Endothelial cell of umbilical vein (primary cell): ENCODE measurements at regions not wholly inside any gene's neighbourhood (a gene's known extent, or its start where the extent isn't known, plus 50 kb on each side); places are given as distances from the start of the nearest gene placed in this dataset.

Source experiments
- BruUV-seq: library from RNA; stranded (reverse); fragments of 400-500 nt; replicated peaks from 2 replicates; lab custom pipeline; 2021; lab: Mats Ljungman, UMichigan
- CTCF ChIA-PET: fragments of 300-600, 350-600 bp; sonication (Branson Sonifier 250); formaldehyde crosslinking; loops from one replicate; lab custom pipeline; 2021; ENCODE audit warnings: antibody characterized with exemption, inconsistent platforms; lab: Charles Lee
- POLR2A ChIA-PET: fragments of 300-600, 350-600 bp; sonication (Branson Sonifier 250); formaldehyde crosslinking; loops from one replicate; lab custom pipeline; 2021; ENCODE audit warnings: antibody characterized with exemption, inconsistent platforms; lab: Charles Lee
- DNase-seq: peaks from one replicate; pipeline ENCODE4 v3.0.0-alpha.2; 2011; ENCODE audit warnings: low read depth, low spot score
- FAIRE-seq: peaks from 2 replicates; lab custom pipeline; 2011; peaks lifted over from hg19 to GRCh38; lab: Jason Lieb, UNC
- H2AFZ ChIP-seq: 2 replicates; pipeline ENCODE4 v1.6.0; 2012; ENCODE audit warnings: low read depth, low read length, control low read depth, inconsistent platforms
- H3K27ac ChIP-seq: 2 replicates; pipeline ENCODE4 v1.5.1; 2011; ENCODE audit warnings: low read depth, mild to moderate bottlenecking, control low read depth, low read length, moderate library complexity; ENCODE audit not compliant: insufficient read depth
- H3K27me3 ChIP-seq, 2 experiments: 2 replicates each; pipeline versions ENCODE4 v1.6.0 to v1.6.1; 2011; ENCODE audit warnings: low read length in 2 of 2, mixed read lengths in 1 of 2; ENCODE audit not compliant: control insufficient read depth in 2 of 2, insufficient read depth in 2 of 2
- H3K36me3 ChIP-seq, 2 experiments: 2 replicates in 1 of 2; 3 replicates in 1 of 2; pipeline ENCODE4 v1.5.1; 2011; ENCODE audit warnings: low read length in 2 of 2, mild to moderate bottlenecking in 1 of 2, moderate library complexity in 1 of 2; ENCODE audit not compliant: control insufficient read depth in 2 of 2, insufficient read depth in 2 of 2; ENCODE audit errors: extremely low read depth in 1 of 2
- H3K4me1 ChIP-seq: 3 replicates; pipeline ENCODE4 v1.5.1; 2011; ENCODE audit warnings: mild to moderate bottlenecking, low read length; ENCODE audit not compliant: control insufficient read depth, insufficient read depth; ENCODE audit errors: extremely low read depth
- H3K4me2 ChIP-seq: 2 replicates; pipeline ENCODE4 v1.6.1; 2011; ENCODE audit warnings: low read length, control low read depth, mixed read lengths; ENCODE audit not compliant: insufficient read depth
- H3K4me3 ChIP-seq, 3 experiments: fragments of 200-600 bp in 1 of 3; sonication (generic), shearing (Covaris generic) in 1 of 3; replicated peaks in 1 of 3; 2 replicates each; pipeline ENCODE4 v1.5.1; 2011 to 2016; ENCODE audit warnings: control low read depth in 3 of 3, low read length in 3 of 3, mild to moderate bottlenecking in 2 of 3, inconsistent platforms in 1 of 3, low read depth in 1 of 3, moderate library complexity in 1 of 3; ENCODE audit not compliant: insufficient read depth in 1 of 3
- H3K79me2 ChIP-seq: 2 replicates; pipeline ENCODE4 v1.6.0; 2012; ENCODE audit warnings: low read length, inconsistent platforms; ENCODE audit not compliant: control insufficient read depth, insufficient read depth
- H3K9ac ChIP-seq: replicated peaks from 2 replicates; pipeline ENCODE3; 2011; ENCODE audit warnings: low read length, control low read depth; ENCODE audit not compliant: insufficient read depth; ENCODE audit errors: extremely low read depth
- H3K9me1 ChIP-seq: replicated peaks from 3 replicates; pipeline ENCODE4 v1.6.0; 2011; ENCODE audit warnings: mild to moderate bottlenecking, low read length; ENCODE audit not compliant: control insufficient read depth, insufficient read depth; ENCODE audit errors: extremely low read depth
- H3K9me3 ChIP-seq: replicated peaks from 2 replicates; pipeline ENCODE4 v1.5.1; 2012; ENCODE audit warnings: low read length, inconsistent platforms; ENCODE audit not compliant: control insufficient read depth, insufficient read depth
- H4K20me1 ChIP-seq: replicated peaks from 2 replicates; pipeline ENCODE3; 2011; ENCODE audit warnings: mild to moderate bottlenecking, low read length; ENCODE audit not compliant: control insufficient read depth, insufficient read depth; ENCODE audit errors: extremely low read depth
- CTCF ChIP-seq, 2 donors: IDR thresholded peaks; 1 replicate in 1 of 2; 2 replicates in 1 of 2; pipeline ENCODE4 v1.5.1; 2011; ENCODE audit warnings: low read length in 2 of 2, mild to moderate bottlenecking in 2 of 2, moderate library complexity in 2 of 2, control low read depth in 1 of 2, inconsistent platforms in 1 of 2, low read depth in 1 of 2; ENCODE audit not compliant: insufficient read depth in 1 of 2; ENCODE audit errors: extremely low read depth in 1 of 2
- EZH2 ChIP-seq: IDR thresholded peaks from 2 replicates; pipeline ENCODE4 v1.6.1; 2012; ENCODE audit warnings: borderline replicate concordance, low read depth, mild to moderate bottlenecking, moderate library complexity, low read length, inconsistent platforms; ENCODE audit not compliant: severe bottlenecking
- FOS ChIP-seq: IDR thresholded peaks from 2 replicates; pipeline ENCODE4 v1.6.1; 2011; ENCODE audit warnings: mild to moderate bottlenecking, low read length, moderate library complexity, borderline replicate concordance; ENCODE audit not compliant: insufficient read depth
- GATA2 ChIP-seq: IDR thresholded peaks from 2 replicates; pipeline ENCODE4 v1.7.0; 2011; ENCODE audit warnings: low read depth, mild to moderate bottlenecking, moderate library complexity, mixed read lengths, low read length; ENCODE audit not compliant: insufficient read length, insufficient read depth
- JUN ChIP-seq: IDR thresholded peaks from 2 replicates; pipeline ENCODE4 v1.6.1; 2011; ENCODE audit warnings: borderline replicate concordance, low read depth; ENCODE audit not compliant: insufficient read length, insufficient read depth
- MAX ChIP-seq: IDR thresholded peaks from 2 replicates; pipeline ENCODE4 v1.6.1; 2011; ENCODE audit not compliant: insufficient read depth, insufficient read length
- MYC ChIP-seq: IDR thresholded peaks from one replicate; pipeline ENCODE4 v1.6.1; 2011; ENCODE audit warnings: mild to moderate bottlenecking, low read depth, low read length
- POLR2A ChIP-seq: IDR thresholded peaks from 2 replicates; pipeline ENCODE4 v1.6.1; 2012; ENCODE audit warnings: low read depth, mild to moderate bottlenecking, control low read depth, low read length
- POLR2AphosphoS5 ChIP-seq: IDR thresholded peaks from 2 replicates; pipeline ENCODE4 v1.6.1; 2012; ENCODE audit warnings: low read depth, mild to moderate bottlenecking, control low read depth, low read length, moderate library complexity; ENCODE audit not compliant: insufficient read depth
- dilution Hi-C: fragments of 300-500 bp; cut with MboI; formaldehyde crosslinking; loops from one replicate; pipeline ENCODE4 v1.15.0; 2019; ENCODE audit warnings: low sequenced_read_pairs; ENCODE audit not compliant: extremely low pct_ligation_motif_present
- intact Hi-C: fragments of 100-400 bp; cut with micrococcal nuclease; formaldehyde crosslinking; loops from one replicate; pipeline ENCODE4 v1.10.0; 2022

GRCh38 chr11:69210310-69211035 lies 54.7 kb downstream of the SMIM38 start:
- Histone ChIP-seq H2AFZ (no peak overlapping the region), H3K4me2 (no peak overlapping the region), H3K27me3 (peaks cover 0 to 7% of the 10 kb centered on the region in 2 experiments), H3K27ac (no peak overlapping the region), H3K9ac (no peak overlapping the region), H3K9me3 (no peaks in the 10 kb centered on the region), H3K36me3 (no peaks in the 10 kb centered on the region), H3K4me1 (no peaks in the 10 kb centered on the region), H3K79me2 (no peaks in the 10 kb centered on the region), H4K20me1 (no peaks in the 10 kb centered on the region), H3K9me1 (no peaks in the 10 kb centered on the region), H3K4me3 (no peak overlapping the region)
- DNase-seq (no peak), FAIRE-seq (no peak)
- ChIA-PET POLR2A (no interaction called here), CTCF (interaction anchor here (1.0 to 2.2 kb wide), 4 partner anchors 79 to 459 kb away, joined by 3 to 9 read pairs (median 4); no protein-coding TSS in a partner anchor)
- no peak for TF ChIP-seq JUN
- TF ChIP-seq POLR2AphosphoS5 = no peak
- TF ChIP-seq EZH2 = no peak
- no peak for TF ChIP-seq POLR2A
- TF ChIP-seq GATA2 = no peak
- no peak for TF ChIP-seq MAX
- no peak for TF ChIP-seq FOS
- no peak for TF ChIP-seq CTCF (IDR thresholded peaks at IDR 0.05; ENCODE audit: extremely low read depth in 1 of 2, insufficient read depth in 1 of 2, low read depth in 1 of 2, low read length in 2 of 2)
- no peak for TF ChIP-seq MYC
- BruUV-seq = no TSS peak
- dilution Hi-C loops (no loop called here), intact Hi-C loops (no loop called here)
